ENCODE measurements at regions not wholly inside any gene's neighbourhood (a gene's known extent, or its start where the extent isn't known, plus 50 kb on each side); places are given as distances from the start of the nearest gene placed in this dataset.

DNA sequence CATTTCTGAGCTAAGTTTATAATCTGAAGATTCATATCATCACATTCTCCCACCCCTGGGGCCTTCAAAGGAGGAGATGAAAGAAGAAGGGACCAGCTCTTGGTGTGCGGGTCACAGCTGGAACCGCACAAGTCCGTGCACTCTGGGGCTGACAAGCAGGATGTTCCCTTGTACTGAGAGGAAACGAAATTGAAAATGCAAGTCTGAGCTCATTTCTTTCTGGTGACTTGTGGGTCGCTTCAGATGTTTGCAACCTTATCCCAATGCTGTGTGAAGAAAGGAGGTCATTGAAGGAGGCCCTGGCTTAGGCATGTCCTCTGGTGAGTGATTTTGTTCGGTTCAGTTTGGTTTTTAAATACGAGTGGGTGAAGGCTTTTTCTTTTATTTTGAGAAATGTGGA lies 59.6 kb downstream of the C9orf152 start (continued):
- TF ChIP-seq, protein P1, sequence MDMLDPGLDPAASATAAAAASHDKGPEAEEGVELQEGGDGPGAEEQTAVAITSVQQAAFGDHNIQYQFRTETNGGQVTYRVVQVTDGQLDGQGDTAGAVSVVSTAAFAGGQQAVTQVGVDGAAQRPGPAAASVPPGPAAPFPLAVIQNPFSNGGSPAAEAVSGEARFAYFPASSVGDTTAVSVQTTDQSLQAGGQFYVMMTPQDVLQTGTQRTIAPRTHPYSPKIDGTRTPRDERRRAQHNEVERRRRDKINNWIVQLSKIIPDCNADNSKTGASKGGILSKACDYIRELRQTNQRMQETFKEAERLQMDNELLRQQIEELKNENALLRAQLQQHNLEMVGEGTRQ (IDR thresholded peaks at IDR 0.05; ENCODE audit: borderline replicate concordance, low read depth, low read length) = no peak

DNA sequence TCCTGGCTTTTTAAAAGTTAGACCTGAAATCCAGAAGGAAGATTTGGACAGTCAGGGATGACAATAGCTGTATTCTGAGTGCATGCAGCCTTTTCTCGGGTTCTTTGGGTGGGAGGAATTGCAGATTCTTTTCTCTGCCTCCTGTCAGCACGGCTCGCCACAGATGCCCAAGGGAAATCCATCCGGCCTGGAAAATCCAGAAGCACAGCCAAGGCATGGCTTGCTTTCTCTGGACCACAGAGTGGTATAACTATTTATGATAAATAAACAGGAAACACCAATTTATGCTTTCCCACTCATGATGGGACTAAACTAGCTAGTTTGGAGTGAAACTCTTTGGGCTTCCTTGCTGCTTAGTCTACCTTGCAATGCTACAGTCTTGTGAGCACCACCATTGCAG lies 59.1 kb downstream of the C9orf152 start:
- Histone ChIP-seq H3K9ac (ENCODE audit: control insufficient read depth, insufficient read depth, low read length) (peak overlapping the region; percentile 82), H3K27me3 (replicated peaks in 1 of 2; ENCODE audit: control insufficient read depth in 2 of 2, insufficient read depth in 2 of 2, low read length in 1 of 2) (no peaks in the 10 kb centered on the region), H3K4me3 (peak overlapping the region; percentile 54), H3K36me3 (ENCODE audit: control insufficient read depth in 2 of 2, insufficient read depth in 2 of 2, low read length in 1 of 2) (peaks cover 7 to 12% of the 10 kb centered on the region in 2 experiments), H3K4me2 (ENCODE audit: control insufficient read depth, insufficient read depth) (peak overlapping the region; percentile 98), H3K27ac (ENCODE audit: control insufficient read depth, insufficient read depth) (peak overlapping the region; percentile 93), H4K20me1 (ENCODE audit: control insufficient read depth, insufficient read depth) (peaks cover 3% of the 10 kb centered on the region; the same call in 1 of the 2 replicates), H3K4me1 (ENCODE audit: control insufficient read depth, insufficient read depth, low read length) (peaks cover 68% of the 10 kb centered on the region), H3K79me2 (ENCODE audit: control insufficient read depth, insufficient read depth, low read length) (peaks cover 97% of the 10 kb centered on the region), H3K9me3 (replicated peaks; ENCODE audit: control insufficient read depth, insufficient read depth, low read length) (no peaks in the 10 kb centered on the region; the same call in 2 of the 3 replicates), H2AFZ (ENCODE audit: control insufficient read depth, low read depth, low read length) (no peak overlapping the region)
- peak; percentile 20 for ATAC-seq
- TF ChIP-seq MXI1 (IDR thresholded peaks at IDR 0.05; ENCODE audit: low read depth, low read length) (no peak), RUNX3 (IDR thresholded peaks at IDR 0.05; ENCODE audit: low read length) (peak; percentile 36; the same call in 1 of the 2 replicates), FOXM1 (IDR thresholded peaks at IDR 0.05; ENCODE audit: low read depth, low read length) (peak; percentile 2; the same call in 1 of the 2 replicates), TAF1 (IDR thresholded peaks at IDR 0.05; ENCODE audit: borderline replicate concordance, low read depth, low read length) (no peak), BRCA1 (IDR thresholded peaks at IDR 0.05; ENCODE audit: low read depth, low read length) (no peak)
- intact Hi-C loops (cut with micrococcal nuclease; ENCODE audit: unreplicated experiment) = loop anchor here (1.0 to 2.0 kb wide), 2 partner anchors 48 to 98 kb away; no protein-coding TSS in a partner anchor
- ChIA-PET CTCF (interaction anchor here (0.6 to 14.4 kb wide), 22 partner anchors 7 to 241 kb away, joined by 3 to 597 read pairs (median 4); no protein-coding TSS in a partner anchor), RAD21 (ENCODE audit: unreplicated experiment) (interaction anchor here (0.9 to 17.2 kb wide), 24 partner anchors 9 to 252 kb away, joined by 3 to 424 read pairs (median 8); partner anchors contain the start of gene TXN), POLR2A (interaction anchor here (0.6 to 11.3 kb wide), 16 partner anchors 11 to 243 kb away, joined by 3 to 262 read pairs (median 6); partner anchors contain the start of gene TXN), SMC1A (ENCODE audit: uncharacterized antibody, unreplicated experiment) (interaction anchor here (0.9 to 14.0 kb wide), 19 partner anchors 9 to 242 kb away, joined by 3 to 460 read pairs (median 8); no protein-coding TSS in a partner anchor)
- DNase-seq (ENCODE audit: low read depth, low spot score) = no peak
- TSS peak; percentile 55 for BruUV-seq (replicated peaks)
- no peak for FAIRE-seq
- WGBS (ENCODE audit: insufficient coverage, insufficient replicate concordance, low lambda C conversion rate, missing lambda C conversion rate) = 0% methylated on average over 4 of the region's 4 CpGs
- in situ Hi-C loops (cut with MboI) = loop anchor here (25.0 kb wide), 1 partner anchor 1863 kb away; no protein-coding TSS in a partner anchor
